NCI-H146 treated with DMSO at 0.1 percent for 48 hours (cell line): ENCODE measurements at regions not wholly inside any gene's neighbourhood (a gene's known extent, or its start where the extent isn't known, plus 50 kb on each side); places are given as distances from the start of the nearest gene placed in this dataset.
"Not testable (repeated sequence)": the region's sequence is repeated elsewhere in the genome, so short reads cannot be mapped to it uniquely, and the experiment has no call there.

Experiments
- DNase-seq: peaks from one replicate; lab custom pipeline; 2025; ENCODE audit not compliant: unreplicated experiment; lab: John Stamatoyannopoulos, UW

DNA sequence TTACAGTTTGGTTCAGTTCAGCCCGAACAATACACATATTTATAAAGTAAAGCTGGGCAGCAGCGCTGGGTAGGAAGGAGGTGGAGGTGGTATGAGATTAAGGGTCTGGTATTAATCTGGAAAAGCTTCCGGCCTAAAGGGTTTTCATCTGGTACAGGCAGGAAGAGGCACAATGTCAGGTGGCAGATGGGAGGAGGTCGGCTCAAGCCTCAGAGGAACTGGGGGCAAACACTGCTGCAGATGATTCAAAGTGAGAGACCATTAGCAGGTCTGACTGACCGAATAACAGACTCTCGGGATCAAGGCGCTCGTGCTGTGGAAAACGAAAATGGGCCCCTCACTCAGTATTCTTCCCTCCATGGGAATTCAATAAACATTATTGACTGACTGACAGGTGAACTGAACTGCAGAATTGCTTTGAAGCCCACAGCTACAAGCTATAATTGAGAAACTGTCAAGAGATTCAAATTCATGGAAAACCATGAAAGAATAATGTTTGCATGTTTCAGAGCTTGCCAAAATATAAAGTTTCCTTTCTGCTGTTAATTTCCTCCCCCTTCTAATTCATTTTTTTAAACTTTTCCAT, 75.3 kb downstream of the TMEM167A start:
- no peak for DNase-seq

DNA sequence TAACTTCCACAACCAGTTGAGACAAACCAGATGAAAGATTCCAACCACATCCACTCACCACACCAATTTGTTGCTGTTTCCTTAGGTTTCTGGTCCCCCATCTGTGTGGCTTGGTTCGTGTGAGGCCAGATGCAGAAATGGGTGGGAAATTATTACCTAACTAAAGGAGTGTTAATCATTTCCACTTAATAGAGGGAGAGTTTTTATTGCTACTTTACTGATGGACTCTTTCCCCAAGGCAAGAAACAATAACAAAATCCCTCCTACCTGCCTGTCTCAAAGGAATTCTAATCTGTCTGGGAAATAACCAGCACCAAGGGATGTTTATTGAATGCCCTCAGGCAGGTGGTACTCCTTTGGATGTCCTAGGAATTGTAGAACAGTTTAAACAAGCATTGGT, 76.3 kb downstream of the TMEM167A start:
- DNase-seq: no peak

DNA sequence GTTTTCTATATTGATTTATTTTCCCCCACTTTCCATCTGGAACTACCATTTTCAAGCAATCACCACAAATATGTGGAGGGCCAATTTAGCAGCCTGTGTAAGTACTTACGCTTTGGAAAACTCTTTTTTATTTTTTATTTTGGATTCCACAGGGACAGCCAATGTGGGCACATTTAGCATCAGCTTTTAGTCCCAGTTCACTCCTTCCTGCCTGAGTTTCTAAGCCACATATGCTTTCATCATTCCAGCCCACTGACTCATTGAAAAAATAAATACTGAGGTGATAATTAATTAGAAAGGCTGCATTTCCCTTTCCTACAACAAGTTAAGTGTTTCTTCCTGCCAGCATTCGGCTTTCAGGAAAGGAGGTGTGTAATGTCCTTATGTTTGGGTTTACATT, 76.8 kb downstream of the TMEM167A start:
- DNase-seq: no peak

DNA sequence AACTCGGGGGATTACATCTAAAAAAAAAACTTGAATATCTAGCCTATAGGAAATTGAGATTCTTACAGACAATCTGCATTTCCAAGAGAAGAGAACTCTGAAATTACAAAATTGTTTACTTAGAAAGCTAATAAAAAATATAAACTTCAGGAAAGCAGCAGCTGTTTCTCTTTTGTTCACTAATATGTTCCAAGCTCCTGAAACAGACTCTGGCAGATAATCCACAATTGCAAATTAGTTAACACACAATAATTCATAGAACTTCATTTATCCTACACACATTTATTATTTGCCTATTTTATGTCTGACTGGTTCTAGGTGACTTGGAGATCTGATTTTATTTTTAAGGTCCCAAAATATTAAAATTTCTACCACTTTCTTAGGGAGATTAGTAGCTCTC, 83.8 kb downstream of the TMEM167A start:
- no peak for DNase-seq

DNA sequence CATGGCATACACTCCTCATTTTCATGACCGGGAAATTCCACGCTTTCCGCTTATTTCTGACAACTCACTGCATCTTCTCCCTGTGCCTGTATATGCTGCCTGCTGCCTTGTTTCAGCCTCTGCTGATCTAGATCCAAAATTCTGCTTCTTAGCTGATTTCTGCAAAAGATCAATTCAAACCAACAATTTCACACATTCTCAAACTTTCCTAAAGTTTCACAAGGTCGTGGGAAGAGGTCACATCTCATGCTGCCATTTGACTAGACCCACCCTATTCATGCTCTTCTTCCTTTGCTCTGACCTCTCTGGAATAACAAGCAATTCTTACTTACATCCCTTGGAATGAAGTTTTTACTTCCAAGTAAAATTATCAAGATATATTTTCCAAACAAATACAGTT, 84.5 kb downstream of the TMEM167A start:
- no peak for DNase-seq

DNA sequence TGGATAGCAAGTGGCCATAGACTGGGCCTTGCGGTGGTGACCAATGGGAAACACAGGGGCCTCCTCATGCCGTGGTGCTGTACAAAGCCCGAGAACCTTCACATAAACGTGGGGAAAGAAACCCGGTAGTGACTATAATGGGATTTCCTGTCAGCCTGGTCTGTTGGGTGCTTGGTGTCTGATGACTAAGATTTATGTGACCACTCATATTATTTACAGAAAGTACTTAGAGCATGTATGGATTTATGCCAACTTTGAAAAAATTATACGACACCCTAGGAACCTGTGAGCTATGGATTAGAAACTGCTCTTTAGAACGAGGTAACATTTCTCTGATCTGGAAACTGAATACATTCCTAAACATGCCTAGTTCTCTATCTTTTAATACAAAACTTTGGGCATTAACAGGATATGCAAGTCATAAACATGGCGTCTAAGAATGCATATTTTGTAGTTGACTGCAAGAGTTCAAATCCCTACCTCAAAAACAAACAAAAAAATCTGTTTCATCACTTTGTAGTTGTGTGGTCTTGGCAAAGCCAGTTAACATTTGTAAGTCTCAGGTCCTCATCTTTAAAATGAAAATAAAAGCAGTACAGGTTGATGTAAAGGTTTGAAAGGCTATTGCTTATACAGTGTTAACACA, 85.4 kb downstream of the TMEM167A start:
- DNase-seq: no peak

DNA sequence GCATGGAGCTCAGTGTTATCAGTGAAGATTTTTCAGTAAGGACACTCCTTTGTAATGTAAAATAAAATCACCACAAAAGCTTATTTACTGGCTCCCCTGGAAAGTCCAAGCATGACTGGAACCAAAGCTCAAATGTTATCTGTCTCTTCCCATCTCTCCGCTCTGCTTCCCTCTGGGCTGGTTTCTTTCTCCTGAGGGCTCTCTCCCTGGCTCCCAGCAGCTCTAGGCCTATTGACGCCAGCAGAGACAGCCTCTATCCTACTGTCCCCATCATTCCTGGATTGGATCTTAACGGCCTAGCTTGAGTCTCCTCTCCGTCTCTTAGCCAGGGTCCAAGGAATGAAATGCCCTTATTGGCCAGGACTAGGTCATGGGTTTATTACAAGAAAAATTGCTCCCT, 86.1 kb downstream of the TMEM167A start:
- no peak for DNase-seq

DNA sequence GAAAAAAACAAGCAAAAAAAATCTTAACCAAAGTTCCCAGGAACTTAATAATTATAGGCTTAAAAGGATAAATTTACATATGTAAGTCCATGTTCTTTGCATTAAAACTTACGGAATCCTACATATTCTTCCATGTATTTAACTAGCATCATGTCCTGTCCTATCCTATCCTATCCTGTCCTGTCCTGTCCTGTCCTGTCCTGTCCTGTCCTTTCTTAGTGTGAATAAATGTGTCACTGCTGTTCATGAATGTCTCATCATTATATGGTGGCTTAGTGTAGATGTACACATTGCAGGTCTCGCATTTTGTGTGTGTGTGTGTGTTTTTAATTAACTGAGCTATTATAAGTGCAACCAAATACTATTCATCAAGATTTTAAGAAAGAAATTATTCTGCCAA, 90.0 kb downstream of the TMEM167A start:
- no peak for DNase-seq

DNA sequence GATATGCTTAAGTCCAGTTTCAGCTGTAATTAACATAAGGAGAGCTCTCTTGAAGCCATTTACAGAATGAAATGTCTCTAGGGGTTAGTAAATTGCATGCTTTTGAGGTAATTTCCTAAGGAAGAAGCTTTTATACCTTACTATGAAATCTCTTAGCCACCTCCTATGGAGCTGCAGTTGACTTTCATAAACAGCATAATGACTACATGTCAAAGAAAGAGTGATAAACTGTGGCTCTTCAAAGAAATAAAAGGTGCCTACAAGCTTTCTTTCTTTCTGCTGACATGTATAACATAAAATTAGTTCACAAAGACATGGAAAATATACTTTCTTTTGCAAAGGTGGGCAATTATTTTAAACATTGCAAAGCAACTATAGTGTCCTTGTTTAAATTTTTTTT, 90.8 kb downstream of the TMEM167A start:
- no peak for DNase-seq

DNA sequence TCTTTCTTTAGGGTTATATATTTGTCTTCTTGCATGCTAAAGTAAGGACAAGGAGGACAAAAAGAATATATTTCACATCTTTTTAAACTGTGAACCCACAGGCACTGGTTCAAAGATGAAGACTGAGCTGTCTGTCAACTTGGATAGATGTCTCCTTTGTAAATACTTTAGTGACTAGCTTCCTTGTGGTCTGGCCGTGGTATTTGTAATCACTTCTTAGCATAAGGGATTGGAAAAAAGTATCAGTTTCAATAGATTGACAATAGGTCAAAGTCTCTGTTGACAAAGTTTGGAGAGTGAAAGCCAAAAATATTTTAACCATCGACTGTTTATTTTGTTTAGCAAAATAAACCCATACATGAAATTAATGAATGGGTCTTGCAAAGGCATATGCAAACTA, 91.4 kb downstream of the TMEM167A start:
- DNase-seq: no peak

DNA sequence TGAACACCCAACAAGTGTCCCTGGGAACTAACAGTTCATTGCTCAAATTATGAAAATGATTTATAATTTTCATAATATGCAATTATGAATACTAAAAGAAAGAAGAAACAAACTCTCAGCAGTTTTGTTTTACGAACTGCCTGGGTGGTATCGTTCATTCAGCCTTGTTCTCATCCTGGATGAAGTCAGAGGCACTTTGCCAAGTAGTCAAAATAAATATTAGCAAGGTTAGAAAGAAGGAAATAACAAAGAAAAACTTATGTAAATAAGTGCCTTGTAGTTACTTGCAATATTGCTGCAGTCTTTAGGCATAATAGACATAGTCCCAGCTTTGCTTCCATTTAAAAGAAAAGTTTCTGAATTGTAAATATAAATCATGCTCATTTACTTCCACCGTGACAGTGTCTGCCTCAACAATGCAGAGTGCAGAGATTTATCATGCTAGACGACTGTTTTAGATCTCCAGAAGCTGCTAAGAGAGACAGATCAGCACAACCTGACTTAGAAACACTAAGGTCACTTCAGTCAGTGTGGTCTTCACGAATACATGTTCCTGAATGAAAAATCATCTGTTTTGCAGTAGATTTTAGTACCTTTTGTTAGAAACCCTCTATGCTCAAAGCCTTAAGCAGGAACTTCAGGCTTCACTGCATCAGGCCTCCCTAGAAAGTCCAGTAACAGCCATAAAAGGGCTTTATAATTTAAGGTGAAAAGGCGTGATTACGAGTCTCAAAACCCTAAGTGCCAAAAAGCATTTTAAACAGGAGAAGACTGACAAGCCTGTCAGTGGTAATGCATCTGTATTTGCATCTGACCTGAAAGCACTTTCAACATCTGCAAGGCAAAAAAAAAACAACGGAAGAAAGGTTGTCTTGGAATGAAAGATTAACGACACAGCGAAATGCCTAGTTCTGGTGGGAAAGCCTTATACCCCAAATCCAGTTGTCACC, 92.1 kb downstream of the TMEM167A start:
- DNase-seq: no peak

DNA sequence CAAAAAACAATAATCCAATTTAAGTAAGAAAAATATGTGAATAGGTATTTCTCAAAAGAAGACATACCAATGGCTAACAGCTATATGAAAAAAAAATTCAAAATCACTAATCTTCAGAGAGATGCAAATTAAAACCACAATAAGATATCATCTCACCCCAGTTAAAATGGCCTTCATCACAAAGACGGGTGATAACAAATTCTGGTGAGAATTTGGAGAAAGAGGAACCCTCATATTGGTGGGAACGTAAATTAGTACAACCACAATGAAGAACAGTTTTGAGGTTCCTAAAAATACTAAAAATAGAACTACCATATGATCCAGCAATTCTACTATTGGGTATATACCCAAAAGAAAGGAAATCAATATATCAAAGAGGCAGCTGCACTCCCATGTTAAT, 94.3 kb downstream of the TMEM167A start:
- no peak for DNase-seq

DNA sequence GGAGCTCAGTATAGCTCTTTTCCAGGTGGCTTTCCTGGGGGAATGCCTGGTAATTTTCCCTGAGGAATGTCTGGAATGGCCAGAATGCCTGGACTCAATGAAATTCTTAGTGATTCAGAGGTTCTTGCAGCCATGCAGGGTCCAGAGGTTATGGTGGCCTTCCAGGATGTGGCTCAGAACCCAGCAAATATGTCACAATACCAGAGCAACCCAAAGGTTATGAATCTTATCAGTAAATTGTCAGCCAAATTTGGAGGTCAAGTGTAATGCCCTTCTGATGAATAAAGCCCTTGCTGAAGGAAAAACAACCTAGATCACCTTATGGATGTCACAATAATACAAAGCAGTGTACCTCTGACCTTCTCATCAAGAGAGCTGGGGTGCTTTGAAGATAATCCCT, 100.3 kb downstream of the TMEM167A start:
- not testable (repeated sequence) for DNase-seq

DNA sequence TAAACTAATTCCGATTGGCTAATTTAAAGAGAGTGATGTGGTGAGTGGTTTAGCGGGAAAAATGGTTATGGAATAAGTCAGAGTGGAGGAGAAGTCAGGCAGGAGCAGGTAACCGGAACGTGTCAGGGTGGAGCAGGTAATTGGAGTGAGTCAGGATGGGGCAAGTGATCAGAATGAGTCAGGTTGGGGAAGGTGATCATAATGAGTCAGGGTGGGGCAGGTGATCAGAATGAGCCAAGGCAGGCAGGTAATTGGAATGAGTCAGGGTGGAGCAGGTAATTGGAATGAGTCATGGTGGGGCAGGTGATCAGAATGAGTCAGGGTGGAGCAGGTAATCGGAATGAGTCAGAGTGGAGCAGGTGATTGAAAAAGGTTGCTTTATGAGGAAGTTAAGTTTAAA, 101.4 kb downstream of the TMEM167A start:
- no peak for DNase-seq

DNA sequence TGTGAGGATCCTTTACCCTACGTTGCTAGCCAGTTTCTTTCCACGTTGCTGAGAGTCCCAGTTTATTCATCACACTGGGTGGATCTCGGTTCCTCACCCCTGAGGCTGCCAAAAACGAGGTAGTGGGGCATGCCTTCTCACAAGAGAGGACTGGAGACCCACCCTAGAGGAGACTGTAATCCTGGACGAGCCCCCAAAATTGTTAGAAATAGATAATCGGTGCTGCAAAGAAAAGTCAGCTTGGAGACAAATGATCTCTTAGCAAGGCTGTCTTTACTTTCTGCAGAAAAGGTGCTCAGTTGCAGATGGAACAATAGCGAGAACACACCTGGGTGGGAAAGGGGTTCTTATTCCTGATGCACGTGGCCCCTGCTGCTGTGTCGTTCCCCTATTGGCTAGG, 101.8 kb downstream of the TMEM167A start:
- DNase-seq: no peak

DNA sequence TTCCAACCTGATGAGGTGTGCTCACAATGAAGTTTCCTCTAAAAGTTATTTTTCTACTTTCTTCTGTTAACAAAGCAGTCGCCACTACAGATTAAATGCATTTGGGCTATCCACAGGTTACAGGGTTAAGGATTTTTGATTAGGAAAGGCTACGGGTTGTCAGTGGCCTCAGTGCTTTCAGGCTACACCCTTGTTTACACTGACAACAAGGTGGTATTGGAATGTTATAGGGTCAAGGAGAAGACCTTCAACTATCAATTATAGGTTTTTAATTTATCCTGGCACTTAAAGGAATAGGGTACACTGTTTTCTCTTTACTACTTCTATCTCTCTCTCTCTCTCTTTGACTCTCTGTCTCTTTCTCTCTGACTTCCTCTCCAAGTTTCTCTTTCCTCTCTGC, 102.8 kb downstream of the TMEM167A start:
- DNase-seq: not testable (repeated sequence)

DNA sequence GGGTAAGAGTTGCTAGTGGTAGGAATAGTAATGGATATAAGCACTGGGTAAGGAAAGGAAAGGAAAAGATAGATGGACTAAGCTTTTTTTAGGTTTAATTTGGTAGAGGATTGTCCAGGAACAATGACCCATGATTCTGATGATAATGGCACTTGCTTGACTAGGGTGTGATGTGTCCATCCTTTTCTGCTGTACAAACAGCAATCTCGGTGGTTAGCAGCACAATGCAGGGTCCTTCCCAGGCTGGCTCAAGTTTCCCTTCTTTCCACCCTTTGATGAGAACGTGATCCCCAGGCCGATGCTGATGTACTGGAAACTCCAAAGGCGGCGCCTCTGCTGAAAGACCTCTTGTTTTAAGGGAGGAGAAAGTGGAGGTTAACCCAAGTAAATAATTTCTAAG, 105.3 kb downstream of the TMEM167A start:
- DNase-seq: no peak

DNA sequence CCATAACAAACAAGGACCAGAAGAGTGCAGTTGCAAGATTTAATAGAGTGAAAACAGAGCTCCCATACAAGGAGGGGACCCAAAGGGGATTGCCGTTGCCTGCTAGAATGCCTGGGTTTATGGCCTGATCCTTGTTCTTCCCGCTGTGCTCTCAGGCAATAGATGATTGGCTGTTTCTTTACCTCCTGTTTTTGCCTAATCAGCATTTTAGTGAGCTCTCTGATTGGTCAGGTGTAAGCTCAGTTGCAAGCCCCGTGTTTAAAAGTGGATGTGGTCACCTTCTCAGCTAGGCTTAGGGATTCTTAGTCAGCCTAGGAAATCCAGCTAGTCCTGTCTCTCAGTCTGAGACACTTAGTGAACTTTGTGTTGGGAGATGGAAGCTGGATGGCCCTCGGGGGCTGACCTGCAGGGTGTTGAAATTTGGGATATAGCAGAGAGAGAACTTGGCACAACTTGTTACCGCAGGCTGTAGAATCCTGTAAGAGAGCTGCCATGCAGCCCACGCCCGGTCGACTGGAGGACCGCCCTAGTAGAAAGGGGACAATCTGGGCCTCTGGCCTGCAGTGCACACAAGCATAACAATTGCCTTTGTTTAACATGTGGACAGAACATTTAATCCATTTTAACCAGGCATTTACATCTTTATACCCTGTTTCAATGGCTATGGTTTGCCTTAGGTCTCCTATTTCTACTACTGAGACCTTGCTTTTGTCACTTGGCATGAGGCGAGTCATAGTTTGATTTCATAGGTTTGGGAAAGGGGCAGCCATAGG, 106.0 kb downstream of the TMEM167A start:
- DNase-seq: not testable (repeated sequence)

DNA sequence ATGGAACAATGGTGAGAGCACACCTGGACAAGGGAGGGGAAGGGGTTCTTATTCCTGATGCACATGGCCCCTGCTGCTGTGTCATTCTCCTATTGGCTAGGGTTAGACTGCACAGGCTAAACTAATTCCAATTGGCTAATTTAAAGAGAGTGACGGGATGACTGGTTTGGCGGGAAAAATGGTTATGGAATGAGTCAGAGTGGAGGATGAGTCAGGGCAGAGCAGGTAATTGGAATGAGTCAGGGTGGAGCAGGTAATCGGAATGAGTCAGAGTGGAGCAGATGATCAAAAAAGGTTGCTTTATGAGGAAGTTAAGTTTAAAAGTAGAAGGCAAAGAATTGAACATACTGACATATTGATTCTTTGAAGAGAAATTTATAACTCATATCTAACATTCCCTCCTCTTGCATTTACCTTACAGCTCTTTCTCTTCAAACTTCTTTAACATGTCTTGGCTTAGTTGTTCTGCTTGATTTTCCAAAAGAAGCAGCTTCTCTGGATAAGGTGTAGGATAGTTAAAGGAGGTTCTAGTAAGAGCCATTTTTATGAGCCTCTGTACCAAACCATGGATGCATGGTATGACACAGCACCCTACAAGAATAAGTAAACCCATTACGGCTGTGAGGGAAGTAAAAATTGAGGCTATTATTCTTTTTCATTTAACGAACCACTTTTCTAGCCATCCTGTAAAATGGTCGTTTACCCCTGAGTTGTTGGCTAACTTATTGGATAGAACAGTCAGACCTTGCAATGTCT, 107.8 kb downstream of the TMEM167A start:
- DNase-seq: not testable (repeated sequence)

DNA sequence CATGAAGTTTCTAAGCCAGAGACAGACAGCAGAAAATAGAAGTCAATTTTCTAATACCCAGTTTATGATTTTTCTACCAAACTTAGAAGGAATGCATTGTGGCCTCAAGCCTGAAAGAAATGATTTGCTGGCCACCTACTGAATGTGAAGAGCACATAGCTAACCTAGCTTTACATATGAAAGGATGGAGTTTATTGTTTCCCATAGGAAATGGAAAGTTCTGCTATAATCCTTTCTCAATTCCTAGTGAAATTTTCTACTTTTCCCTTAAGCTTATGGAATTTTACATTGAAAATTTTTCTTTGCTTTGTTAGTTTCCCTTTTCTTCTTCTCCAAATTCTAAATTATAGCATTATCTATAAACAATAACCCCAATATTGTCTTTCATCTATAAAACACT, 110.1 kb downstream of the TMEM167A start:
- DNase-seq: no peak

DNA sequence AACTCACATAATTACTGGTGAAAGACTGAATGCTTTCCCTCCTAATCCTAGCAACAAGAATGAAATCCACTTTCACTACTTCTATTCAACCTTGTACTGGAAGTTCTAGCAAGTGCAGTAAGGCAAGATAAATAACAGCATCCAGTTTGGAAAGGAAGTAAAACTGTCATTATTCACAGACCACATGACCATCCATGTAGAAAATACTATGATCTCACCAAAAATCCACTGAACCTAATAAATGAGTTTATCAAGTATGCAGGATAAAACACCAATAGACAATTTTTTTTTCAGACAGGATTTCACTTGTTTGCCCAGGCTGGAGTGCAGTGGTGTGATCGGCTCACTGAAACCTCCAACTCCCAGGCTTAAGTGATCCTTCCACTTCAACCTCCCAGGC, 117.7 kb downstream of the TMEM167A start:
- no peak for DNase-seq
